ENCODE measurements at regions not wholly inside any gene's neighbourhood (a gene's known extent, or its start where the extent isn't known, plus 50 kb on each side); places are given as distances from the start of the nearest gene placed in this dataset.

DNA sequence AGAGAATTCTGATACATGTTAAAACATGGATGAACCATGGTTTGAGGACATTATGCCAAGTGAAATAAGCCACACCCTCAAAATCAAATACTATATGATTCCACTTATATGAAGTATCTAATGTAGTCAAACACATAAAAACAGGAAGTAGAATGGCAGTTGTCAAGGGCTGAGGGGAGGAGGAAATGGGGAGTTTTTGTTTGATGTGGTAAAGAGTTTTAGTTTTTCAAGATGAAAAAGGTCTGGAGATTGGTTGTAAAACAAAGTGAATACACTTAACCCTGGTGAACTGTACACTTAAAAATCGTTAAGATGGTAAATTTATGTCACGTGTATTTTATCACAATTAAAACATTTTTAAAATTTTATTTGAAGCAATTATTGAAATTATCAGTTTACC lies 127.4 kb upstream of the GRIK2 start:
- ChIA-PET POLR2A (no interaction called here), CTCF (no interaction called here)
- no peak for TF ChIP-seq ZNF138 (CRISPR knock-in tag; conservative IDR thresholded peaks at IDR 0.05)
- no peak for TF ChIP-seq TP53 (CRISPR knock-in tag; IDR thresholded peaks at IDR 0.05)
- TF ChIP-seq, protein P1, sequence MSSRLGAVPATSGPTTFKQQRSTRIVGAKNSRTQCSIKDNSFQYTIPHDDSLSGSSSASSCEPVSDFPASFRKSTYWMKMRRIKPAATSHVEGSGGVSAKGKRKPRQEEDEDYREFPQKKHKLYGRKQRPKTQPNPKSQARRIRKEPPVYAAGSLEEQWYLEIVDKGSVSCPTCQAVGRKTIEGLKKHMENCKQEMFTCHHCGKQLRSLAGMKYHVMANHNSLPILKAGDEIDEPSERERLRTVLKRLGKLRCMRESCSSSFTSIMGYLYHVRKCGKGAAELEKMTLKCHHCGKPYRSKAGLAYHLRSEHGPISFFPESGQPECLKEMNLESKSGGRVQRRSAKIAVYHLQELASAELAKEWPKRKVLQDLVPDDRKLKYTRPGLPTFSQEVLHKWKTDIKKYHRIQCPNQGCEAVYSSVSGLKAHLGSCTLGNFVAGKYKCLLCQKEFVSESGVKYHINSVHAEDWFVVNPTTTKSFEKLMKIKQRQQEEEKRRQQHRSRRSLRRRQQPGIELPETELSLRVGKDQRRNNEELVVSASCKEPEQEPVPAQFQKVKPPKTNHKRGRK (CRISPR knock-in tag; IDR thresholded peaks at IDR 0.05; ENCODE audit: borderline replicate concordance): no peak
- no peak for TF ChIP-seq TEAD1 (CRISPR knock-in tag; IDR thresholded peaks at IDR 0.05)
- no peak for TF ChIP-seq ATF1 (CRISPR knock-in tag; IDR thresholded peaks at IDR 0.05)
- TF ChIP-seq FOXK1 (CRISPR knock-in tag; IDR thresholded peaks at IDR 0.05): no peak
- TF ChIP-seq, protein P2, sequence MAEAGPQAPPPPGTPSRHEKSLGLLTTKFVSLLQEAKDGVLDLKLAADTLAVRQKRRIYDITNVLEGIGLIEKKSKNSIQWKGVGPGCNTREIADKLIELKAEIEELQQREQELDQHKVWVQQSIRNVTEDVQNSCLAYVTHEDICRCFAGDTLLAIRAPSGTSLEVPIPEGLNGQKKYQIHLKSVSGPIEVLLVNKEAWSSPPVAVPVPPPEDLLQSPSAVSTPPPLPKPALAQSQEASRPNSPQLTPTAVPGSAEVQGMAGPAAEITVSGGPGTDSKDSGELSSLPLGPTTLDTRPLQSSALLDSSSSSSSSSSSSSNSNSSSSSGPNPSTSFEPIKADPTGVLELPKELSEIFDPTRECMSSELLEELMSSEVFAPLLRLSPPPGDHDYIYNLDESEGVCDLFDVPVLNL (CRISPR knock-in tag; IDR thresholded peaks at IDR 0.05; ENCODE audit: borderline replicate concordance, low read depth): no peak
- no peak for TF ChIP-seq NR1H2 (CRISPR knock-in tag; IDR thresholded peaks at IDR 0.05)
- TF ChIP-seq ELF4 (CRISPR knock-in tag; IDR thresholded peaks at IDR 0.05; ENCODE audit: low read depth): no peak
- TF ChIP-seq MYBL2 (CRISPR knock-in tag; IDR thresholded peaks at IDR 0.05): no peak
- no peak for TF ChIP-seq FOXJ3 (CRISPR knock-in tag; IDR thresholded peaks at IDR 0.05; ENCODE audit: borderline replicate concordance)
- H3K9me3 Mint-ChIP-seq: peaks cover 19% of the 10 kb centered on the region
- H3K36me3 Mint-ChIP-seq: no peaks in the 10 kb centered on the region
- DNase-seq (ENCODE audit: low spot score) (no peak), ATAC-seq (no peak)
- H3K4me1 Mint-ChIP-seq: no peaks in the 10 kb centered on the region
- no peaks in the 10 kb centered on the region for H3K27me3 Mint-ChIP-seq (ENCODE audit: low read depth)
- H3K4me3 Mint-ChIP-seq: no peak overlapping the region
- H3K27ac Mint-ChIP-seq: no peak overlapping the region

DNA sequence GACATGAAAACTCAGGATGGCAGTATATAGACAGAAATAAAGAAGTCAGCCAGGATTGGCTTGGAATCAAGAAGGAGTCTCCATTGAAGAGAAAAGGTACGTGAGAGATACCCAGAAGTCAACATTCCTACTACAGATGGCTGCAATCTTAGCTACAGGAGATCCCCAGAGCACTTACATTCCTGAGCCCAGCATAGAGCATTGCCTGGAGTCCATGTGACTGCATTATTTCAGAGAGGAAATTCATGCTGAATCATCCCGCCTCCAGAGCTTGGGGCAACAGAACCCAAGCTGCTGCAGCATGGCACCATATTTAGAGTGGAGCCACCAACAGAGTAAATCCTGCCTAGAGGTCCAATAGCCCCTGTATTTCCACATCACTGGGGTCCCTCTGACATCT lies 125.0 kb upstream of the GRIK2 start:
- POLR2A ChIA-PET: no interaction called here
- H3K36me3 Mint-ChIP-seq: no peaks in the 10 kb centered on the region
- ATAC-seq: no peak; the same call in 1 of the 2 replicates

DNA sequence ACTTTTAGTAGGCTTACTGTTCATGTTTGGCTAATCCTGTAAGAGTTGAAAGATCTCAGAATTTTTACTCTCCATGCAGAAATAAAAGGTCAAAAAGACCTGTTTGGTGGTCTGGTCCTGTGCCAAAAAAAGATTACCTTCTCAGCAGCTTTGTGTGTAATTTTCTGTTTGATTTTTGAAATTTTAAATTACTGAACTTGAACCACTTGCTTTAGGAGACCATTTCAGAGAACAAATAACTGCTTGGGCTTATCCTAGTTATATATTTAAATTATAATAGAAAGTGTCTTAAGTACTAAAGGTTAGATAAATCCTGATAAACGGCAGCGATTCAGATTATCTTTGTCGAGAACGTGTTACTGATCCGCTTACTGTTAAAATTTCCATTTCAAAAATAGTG lies 118.3 kb upstream of the GRIK2 start:
- Mint-ChIP-seq H3K27ac (no peak overlapping the region), H3K27me3 (ENCODE audit: low read depth) (no peaks in the 10 kb centered on the region), H3K36me3 (no peaks in the 10 kb centered on the region), H3K4me1 (no peaks in the 10 kb centered on the region), H3K4me3 (no peak overlapping the region), H3K9me3 (no peaks in the 10 kb centered on the region)
- CTCF ChIA-PET: no interaction called here
- DNase-seq (ENCODE audit: low spot score): no peak
- POLR2A ChIA-PET: no interaction called here
- TF ChIP-seq, protein P3, sequence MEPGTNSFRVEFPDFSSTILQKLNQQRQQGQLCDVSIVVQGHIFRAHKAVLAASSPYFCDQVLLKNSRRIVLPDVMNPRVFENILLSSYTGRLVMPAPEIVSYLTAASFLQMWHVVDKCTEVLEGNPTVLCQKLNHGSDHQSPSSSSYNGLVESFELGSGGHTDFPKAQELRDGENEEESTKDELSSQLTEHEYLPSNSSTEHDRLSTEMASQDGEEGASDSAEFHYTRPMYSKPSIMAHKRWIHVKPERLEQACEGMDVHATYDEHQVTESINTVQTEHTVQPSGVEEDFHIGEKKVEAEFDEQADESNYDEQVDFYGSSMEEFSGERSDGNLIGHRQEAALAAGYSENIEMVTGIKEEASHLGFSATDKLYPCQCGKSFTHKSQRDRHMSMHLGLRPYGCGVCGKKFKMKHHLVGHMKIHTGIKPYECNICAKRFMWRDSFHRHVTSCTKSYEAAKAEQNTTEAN (CRISPR knock-in tag; IDR thresholded peaks at IDR 0.05): no peak
- TF ChIP-seq, protein P4, sequence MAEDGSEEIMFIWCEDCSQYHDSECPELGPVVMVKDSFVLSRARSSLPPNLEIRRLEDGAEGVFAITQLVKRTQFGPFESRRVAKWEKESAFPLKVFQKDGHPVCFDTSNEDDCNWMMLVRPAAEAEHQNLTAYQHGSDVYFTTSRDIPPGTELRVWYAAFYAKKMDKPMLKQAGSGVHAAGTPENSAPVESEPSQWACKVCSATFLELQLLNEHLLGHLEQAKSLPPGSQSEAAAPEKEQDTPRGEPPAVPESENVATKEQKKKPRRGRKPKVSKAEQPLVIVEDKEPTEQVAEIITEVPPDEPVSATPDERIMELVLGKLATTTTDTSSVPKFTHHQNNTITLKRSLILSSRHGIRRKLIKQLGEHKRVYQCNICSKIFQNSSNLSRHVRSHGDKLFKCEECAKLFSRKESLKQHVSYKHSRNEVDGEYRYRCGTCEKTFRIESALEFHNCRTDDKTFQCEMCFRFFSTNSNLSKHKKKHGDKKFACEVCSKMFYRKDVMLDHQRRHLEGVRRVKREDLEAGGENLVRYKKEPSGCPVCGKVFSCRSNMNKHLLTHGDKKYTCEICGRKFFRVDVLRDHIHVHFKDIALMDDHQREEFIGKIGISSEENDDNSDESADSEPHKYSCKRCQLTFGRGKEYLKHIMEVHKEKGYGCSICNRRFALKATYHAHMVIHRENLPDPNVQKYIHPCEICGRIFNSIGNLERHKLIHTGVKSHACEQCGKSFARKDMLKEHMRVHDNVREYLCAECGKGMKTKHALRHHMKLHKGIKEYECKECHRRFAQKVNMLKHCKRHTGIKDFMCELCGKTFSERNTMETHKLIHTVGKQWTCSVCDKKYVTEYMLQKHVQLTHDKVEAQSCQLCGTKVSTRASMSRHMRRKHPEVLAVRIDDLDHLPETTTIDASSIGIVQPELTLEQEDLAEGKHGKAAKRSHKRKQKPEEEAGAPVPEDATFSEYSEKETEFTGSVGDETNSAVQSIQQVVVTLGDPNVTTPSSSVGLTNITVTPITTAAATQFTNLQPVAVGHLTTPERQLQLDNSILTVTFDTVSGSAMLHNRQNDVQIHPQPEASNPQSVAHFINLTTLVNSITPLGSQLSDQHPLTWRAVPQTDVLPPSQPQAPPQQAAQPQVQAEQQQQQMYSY (CRISPR knock-in tag; IDR thresholded peaks at IDR 0.05): no peak
- TF ChIP-seq, protein P5, sequence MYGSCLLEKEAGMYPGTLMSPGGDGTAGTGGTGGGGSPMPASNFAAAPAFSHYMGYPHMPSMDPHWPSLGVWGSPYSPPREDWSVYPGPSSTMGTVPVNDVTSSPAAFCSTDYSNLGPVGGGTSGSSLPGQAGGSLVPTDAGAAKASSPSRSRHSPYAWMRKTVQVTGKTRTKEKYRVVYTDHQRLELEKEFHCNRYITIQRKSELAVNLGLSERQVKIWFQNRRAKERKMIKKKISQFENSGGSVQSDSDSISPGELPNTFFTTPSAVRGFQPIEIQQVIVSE (CRISPR knock-in tag; IDR thresholded peaks at IDR 0.05; ENCODE audit: borderline replicate concordance): no peak
- TF ChIP-seq EMX1 (CRISPR knock-in tag; IDR thresholded peaks at IDR 0.05): no peak
- ATAC-seq: no peak

More for the DNA sequence above, 125.0 kb upstream of the GRIK2 start:
- Mint-ChIP-seq H3K27ac (no peak overlapping the region), H3K4me1 (no peaks in the 10 kb centered on the region), H3K9me3 (peaks cover 19% of the 10 kb centered on the region), H3K27me3 (ENCODE audit: low read depth) (no peaks in the 10 kb centered on the region), H3K4me3 (no peak overlapping the region)
- TF ChIP-seq JAZF1 (CRISPR knock-in tag; IDR thresholded peaks at IDR 0.05) (no peak), FOXP1 (CRISPR knock-in tag; IDR thresholded peaks at IDR 0.05; ENCODE audit: borderline replicate concordance) (no peak), ZNF396 (CRISPR knock-in tag; IDR thresholded peaks at IDR 0.05; ENCODE audit: borderline replicate concordance) (no peak)
- TF ChIP-seq, protein P6, sequence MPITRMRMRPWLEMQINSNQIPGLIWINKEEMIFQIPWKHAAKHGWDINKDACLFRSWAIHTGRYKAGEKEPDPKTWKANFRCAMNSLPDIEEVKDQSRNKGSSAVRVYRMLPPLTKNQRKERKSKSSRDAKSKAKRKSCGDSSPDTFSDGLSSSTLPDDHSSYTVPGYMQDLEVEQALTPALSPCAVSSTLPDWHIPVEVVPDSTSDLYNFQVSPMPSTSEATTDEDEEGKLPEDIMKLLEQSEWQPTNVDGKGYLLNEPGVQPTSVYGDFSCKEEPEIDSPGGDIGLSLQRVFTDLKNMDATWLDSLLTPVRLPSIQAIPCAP (CRISPR knock-in tag; IDR thresholded peaks at IDR 0.05): no peak
- TF ChIP-seq, protein P7, sequence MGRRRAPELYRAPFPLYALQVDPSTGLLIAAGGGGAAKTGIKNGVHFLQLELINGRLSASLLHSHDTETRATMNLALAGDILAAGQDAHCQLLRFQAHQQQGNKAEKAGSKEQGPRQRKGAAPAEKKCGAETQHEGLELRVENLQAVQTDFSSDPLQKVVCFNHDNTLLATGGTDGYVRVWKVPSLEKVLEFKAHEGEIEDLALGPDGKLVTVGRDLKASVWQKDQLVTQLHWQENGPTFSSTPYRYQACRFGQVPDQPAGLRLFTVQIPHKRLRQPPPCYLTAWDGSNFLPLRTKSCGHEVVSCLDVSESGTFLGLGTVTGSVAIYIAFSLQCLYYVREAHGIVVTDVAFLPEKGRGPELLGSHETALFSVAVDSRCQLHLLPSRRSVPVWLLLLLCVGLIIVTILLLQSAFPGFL (CRISPR knock-in tag; IDR thresholded peaks at IDR 0.05; ENCODE audit: borderline replicate concordance): no peak
- CTCF ChIA-PET: no interaction called here
- DNase-seq (ENCODE audit: low spot score): no peak

Measured in WTC11 (cell line).